GM23338 (cell line): ENCODE measurements at regions not wholly inside any gene's neighbourhood (a gene's known extent, or its start where the extent isn't known, plus 50 kb on each side); places are given as distances from the start of the nearest gene placed in this dataset.

Experiments used
- ATAC-seq: fragments of 200-7000 bp; cut with Tn5 transposase; 3 replicates; pipeline ENCODE4 v1.9.1; 2020
- DNase-seq: peaks from one replicate; pipeline ENCODE4 v3.0.0-alpha.2; 2015; ENCODE audit warnings: low spot score
- H2AFZ ChIP-seq: fragments of 200-600 bp; sonication (generic); 2 replicates; pipeline ENCODE4 v1.8.0; 2016; ENCODE audit warnings: antibody characterized with exemption, mild to moderate bottlenecking, moderate library complexity
- H3F3A ChIP-seq: fragments of 200-600 bp; sonication (generic); replicated peaks from 2 replicates; pipeline ENCODE4 v1.8.0; 2017; ENCODE audit warnings: antibody characterized with exemption, mixed run types, low read depth
- H3K27ac ChIP-seq: fragments of 200-600 bp; sonication (generic); 2 replicates; pipeline ENCODE4 v1.6.1; 2016; ENCODE audit warnings: low read depth
- H3K27me3 ChIP-seq: fragments of 200-600 bp; sonication (generic); 2 replicates; pipeline ENCODE4 v1.8.0; 2016; ENCODE audit warnings: mild to moderate bottlenecking, mixed run types, moderate library complexity; ENCODE audit not compliant: insufficient read depth
- H3K36me3 ChIP-seq: fragments of 200-600 bp; sonication (generic); 2 replicates; pipeline ENCODE4 v1.8.0; 2016; ENCODE audit warnings: mild to moderate bottlenecking; ENCODE audit not compliant: insufficient read depth
- H3K4me1 ChIP-seq: fragments of 200-600 bp; sonication (generic); 2 replicates; pipeline ENCODE4 v1.8.0; 2016; ENCODE audit warnings: mild to moderate bottlenecking, moderate library complexity; ENCODE audit not compliant: insufficient read depth
- H3K4me2 ChIP-seq: fragments of 200-600 bp; sonication (generic); 2 replicates; pipeline ENCODE4 v1.7.1; 2017; ENCODE audit warnings: mixed run types
- H3K4me3 ChIP-seq: fragments of 200-600 bp; sonication (generic); 2 replicates; pipeline ENCODE4 v1.6.1; 2016; ENCODE audit warnings: mixed run types
- H3K79me2 ChIP-seq: fragments of 200-600 bp; sonication (generic); replicated peaks from 2 replicates; pipeline ENCODE4 v1.8.0; 2017; ENCODE audit warnings: mild to moderate bottlenecking; ENCODE audit not compliant: insufficient read depth
- H3K9me2 ChIP-seq: fragments of 200-600 bp; sonication (generic); 2 replicates; pipeline ENCODE4 v1.8.0; 2017; ENCODE audit not compliant: insufficient read depth
- H4K20me1 ChIP-seq: fragments of 200-600 bp; sonication (generic); replicated peaks from 2 replicates; pipeline ENCODE4 v1.8.0; 2017; ENCODE audit warnings: mild to moderate bottlenecking; ENCODE audit not compliant: insufficient read depth
- H3K27ac Mint-ChIP-seq: 2 replicates; pipeline ENCODE4 v1.8.0; 2020; ENCODE audit warnings: inconsistent platforms, mild to moderate bottlenecking, moderate library complexity, mixed read lengths
- H3K27me3 Mint-ChIP-seq: 3 replicates; pipeline ENCODE4 v1.8.0; 2022; ENCODE audit warnings: low read depth, mild to moderate bottlenecking, moderate library complexity, mixed read lengths, inconsistent platforms; ENCODE audit not compliant: insufficient read depth, poor library complexity
- H3K36me3 Mint-ChIP-seq: 3 replicates; pipeline ENCODE4 v1.8.0; 2021; ENCODE audit warnings: low read depth, mild to moderate bottlenecking, inconsistent platforms, moderate library complexity, mixed read lengths
- H3K4me1 Mint-ChIP-seq: 3 replicates; pipeline ENCODE4 v1.8.0; 2020; ENCODE audit warnings: mild to moderate bottlenecking, inconsistent platforms, mixed read lengths
- H3K4me3 Mint-ChIP-seq: 3 replicates; pipeline ENCODE4 v1.8.0; 2021; ENCODE audit warnings: moderate library complexity, mild to moderate bottlenecking, inconsistent platforms, mixed read lengths
- H3K9me3 Mint-ChIP-seq: 3 replicates; pipeline ENCODE4 v1.8.0; 2020; ENCODE audit warnings: moderate library complexity, mild to moderate bottlenecking, inconsistent platforms, mixed read lengths
- CREB1 ChIP-seq: fragments of 250-450 bp; sonication (Bioruptor Pico); IDR thresholded peaks from 2 replicates; pipeline ENCODE4 v1.5.0; 2020; ENCODE audit warnings: low read depth, mild to moderate bottlenecking, moderate library complexity
- CTCF ChIP-seq, 2 experiments: fragments of 200-600 bp in 1 of 2; sonication (generic) in 1 of 2; conservative IDR thresholded peaks; 2 replicates each; pipeline versions ENCODE4 v1.5.1 to v1.6.1; 2016 to 2017; ENCODE audit warnings: antibody characterized with exemption in 2 of 2, low read depth in 2 of 2, mild to moderate bottlenecking in 2 of 2, moderate library complexity in 1 of 2
- ETS1 ChIP-seq: IDR thresholded peaks from 2 replicates; pipeline ENCODE4 v1.6.1; 2016; ENCODE audit warnings: antibody characterized with exemption
- EZH2 ChIP-seq: fragments of 200-600 bp; sonication (generic); IDR thresholded peaks from one replicate; pipeline ENCODE4 v1.8.0; 2017; ENCODE audit warnings: antibody characterized with exemption, mild to moderate bottlenecking, low read depth; ENCODE audit not compliant: unreplicated experiment
- EZH2phosphoT487 ChIP-seq: fragments of 200-600 bp; sonication (generic); IDR thresholded peaks from one replicate; pipeline ENCODE4 v1.8.1; 2018; ENCODE audit warnings: antibody characterized with exemption; ENCODE audit not compliant: unreplicated experiment
- NANOG ChIP-seq: IDR thresholded peaks from 2 replicates; pipeline ENCODE4 v1.6.1; 2016; ENCODE audit warnings: antibody characterized with exemption, borderline replicate concordance
- REST ChIP-seq: IDR thresholded peaks from one replicate; pipeline ENCODE4 v1.6.1; 2018; ENCODE audit warnings: antibody characterized with exemption; ENCODE audit not compliant: unreplicated experiment
- STAT1 ChIP-seq: IDR thresholded peaks from one replicate; pipeline ENCODE4 v1.6.1; 2016; ENCODE audit warnings: antibody characterized with exemption; ENCODE audit not compliant: unreplicated experiment
- ZNF114 ChIP-seq: fragments of 250-450 bp; sonication (Bioruptor Pico); IDR thresholded peaks from 2 replicates; pipeline ENCODE4 v1.5.0; 2020; ENCODE audit warnings: mild to moderate bottlenecking, moderate library complexity
- ZNF331 ChIP-seq: fragments of 250-450 bp; sonication (Bioruptor Pico); IDR thresholded peaks from 2 replicates; pipeline ENCODE4 v1.5.0; 2020; ENCODE audit warnings: low read depth, mild to moderate bottlenecking, moderate library complexity
- ZNF462 ChIP-seq: fragments of 250-450 bp; sonication (Bioruptor Pico); IDR thresholded peaks from 2 replicates; pipeline ENCODE4 v1.5.0; 2020; ENCODE audit warnings: mild to moderate bottlenecking, moderate library complexity

- ATAC-seq = no peak
- no peak for DNase-seq
- H3K36me3 Mint-ChIP-seq = 0 out of 3 replicates have a peak, but pooled peaks cover 2% of the 10 kb centered on the region
- Histone ChIP-seq H3K27ac (no peak overlapping the region), H3K4me2 (no peak overlapping the region), H4K20me1 (no peaks in the 10 kb centered on the region), H3F3A (no peaks in the 10 kb centered on the region), H3K27me3 (no peaks in the 10 kb centered on the region), H3K4me3 (no peak overlapping the region), H3K4me1 (peaks cover 4% of the 10 kb centered on the region), H3K36me3 (no peaks in the 10 kb centered on the region), H3K9me2 (peaks cover 4% of the 10 kb centered on the region; the same call in 1 of the 2 replicates), H3K79me2 (no peaks in the 10 kb centered on the region), H2AFZ (no peak overlapping the region)
- TF ChIP-seq NANOG (no peak), ZNF114 (CRISPR knock-in tag) (no peak), ZNF462 (no peak), CTCF (conservative IDR thresholded peaks at IDR 0.05; ENCODE audit: low read depth in 2 of 2) (no peak), ZNF331 (CRISPR knock-in tag) (no peak), REST (no peak), EZH2 (no peak), STAT1 (no peak), EZH2phosphoT487 (no peak), CREB1 (no peak), ETS1 (no peak)
- no peak overlapping the region for H3K4me3 Mint-ChIP-seq
- H3K4me1 Mint-ChIP-seq = peaks cover 6% of the 10 kb centered on the region
- H3K27me3 Mint-ChIP-seq = no peaks in the 10 kb centered on the region
- no peaks in the 10 kb centered on the region; the same call in 2 of the 3 replicates for H3K9me3 Mint-ChIP-seq
- H3K27ac Mint-ChIP-seq = no peak overlapping the region
Observed at GRCh38 chr7:25765110-25765655, 386.8 kb upstream of the NFE2L3 start.
